ENCODE measurements at regions not wholly inside any gene's neighbourhood (a gene's known extent, or its start where the extent isn't known, plus 50 kb on each side); places are given as distances from the start of the nearest gene placed in this dataset.

DNA sequence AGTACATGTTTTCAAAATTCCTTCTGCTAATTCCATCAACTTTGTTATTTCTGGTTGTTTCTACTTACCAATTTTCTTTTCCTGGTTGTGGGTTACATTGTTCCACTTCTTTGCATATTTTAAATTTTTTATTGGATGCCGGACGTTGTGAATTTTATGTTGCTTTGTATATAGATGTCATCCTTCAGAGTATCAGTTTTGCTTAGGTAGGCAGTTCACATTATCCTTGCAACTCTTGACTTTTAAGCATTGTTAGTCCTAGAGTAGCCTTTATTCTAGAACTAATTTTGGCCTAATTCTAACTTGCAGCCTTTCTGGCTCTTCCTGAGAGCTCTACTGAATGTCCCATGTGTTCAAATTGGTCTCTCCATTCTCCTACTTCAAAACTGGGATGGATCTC lies 228.7 kb upstream of the MC4R start:
- TF ChIP-seq HDGF (IDR thresholded peaks at IDR 0.05) = no peak
- TF ChIP-seq, protein P1, sequence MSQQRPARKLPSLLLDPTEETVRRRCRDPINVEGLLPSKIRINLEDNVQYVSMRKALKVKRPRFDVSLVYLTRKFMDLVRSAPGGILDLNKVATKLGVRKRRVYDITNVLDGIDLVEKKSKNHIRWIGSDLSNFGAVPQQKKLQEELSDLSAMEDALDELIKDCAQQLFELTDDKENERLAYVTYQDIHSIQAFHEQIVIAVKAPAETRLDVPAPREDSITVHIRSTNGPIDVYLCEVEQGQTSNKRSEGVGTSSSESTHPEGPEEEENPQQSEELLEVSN (IDR thresholded peaks at IDR 0.05; ENCODE audit: borderline replicate concordance in 1 of 2, extremely low read depth in 1 of 2, insufficient read depth in 1 of 2, insufficient read length in 1 of 2, low read depth in 1 of 2, low read length in 1 of 2, poor library complexity in 1 of 2, severe bottlenecking in 1 of 2) = no peak
- no peak for TF ChIP-seq PRMT5 (CRISPR knock-in tag; IDR thresholded peaks at IDR 0.05)
- no peak for TF ChIP-seq HDAC1 (IDR thresholded peaks at IDR 0.05)
- TF ChIP-seq, protein P2, sequence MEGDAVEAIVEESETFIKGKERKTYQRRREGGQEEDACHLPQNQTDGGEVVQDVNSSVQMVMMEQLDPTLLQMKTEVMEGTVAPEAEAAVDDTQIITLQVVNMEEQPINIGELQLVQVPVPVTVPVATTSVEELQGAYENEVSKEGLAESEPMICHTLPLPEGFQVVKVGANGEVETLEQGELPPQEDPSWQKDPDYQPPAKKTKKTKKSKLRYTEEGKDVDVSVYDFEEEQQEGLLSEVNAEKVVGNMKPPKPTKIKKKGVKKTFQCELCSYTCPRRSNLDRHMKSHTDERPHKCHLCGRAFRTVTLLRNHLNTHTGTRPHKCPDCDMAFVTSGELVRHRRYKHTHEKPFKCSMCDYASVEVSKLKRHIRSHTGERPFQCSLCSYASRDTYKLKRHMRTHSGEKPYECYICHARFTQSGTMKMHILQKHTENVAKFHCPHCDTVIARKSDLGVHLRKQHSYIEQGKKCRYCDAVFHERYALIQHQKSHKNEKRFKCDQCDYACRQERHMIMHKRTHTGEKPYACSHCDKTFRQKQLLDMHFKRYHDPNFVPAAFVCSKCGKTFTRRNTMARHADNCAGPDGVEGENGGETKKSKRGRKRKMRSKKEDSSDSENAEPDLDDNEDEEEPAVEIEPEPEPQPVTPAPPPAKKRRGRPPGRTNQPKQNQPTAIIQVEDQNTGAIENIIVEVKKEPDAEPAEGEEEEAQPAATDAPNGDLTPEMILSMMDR (IDR thresholded peaks at IDR 0.05 in 2 of 3, conservative IDR thresholded peaks at IDR 0.05 in 1 of 3; ENCODE audit: insufficient read depth in 2 of 3, low read depth in 1 of 3, low read length in 3 of 3) = no peak
- no peak for TF ChIP-seq NCOA2 (IDR thresholded peaks at IDR 0.05; ENCODE audit: partially characterized antibody in 2 of 2)
- TF ChIP-seq, protein P3, sequence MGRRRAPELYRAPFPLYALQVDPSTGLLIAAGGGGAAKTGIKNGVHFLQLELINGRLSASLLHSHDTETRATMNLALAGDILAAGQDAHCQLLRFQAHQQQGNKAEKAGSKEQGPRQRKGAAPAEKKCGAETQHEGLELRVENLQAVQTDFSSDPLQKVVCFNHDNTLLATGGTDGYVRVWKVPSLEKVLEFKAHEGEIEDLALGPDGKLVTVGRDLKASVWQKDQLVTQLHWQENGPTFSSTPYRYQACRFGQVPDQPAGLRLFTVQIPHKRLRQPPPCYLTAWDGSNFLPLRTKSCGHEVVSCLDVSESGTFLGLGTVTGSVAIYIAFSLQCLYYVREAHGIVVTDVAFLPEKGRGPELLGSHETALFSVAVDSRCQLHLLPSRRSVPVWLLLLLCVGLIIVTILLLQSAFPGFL (CRISPR knock-in tag; IDR thresholded peaks at IDR 0.05) = no peak
- no peak for TF ChIP-seq ZNF79 (CRISPR knock-in tag; IDR thresholded peaks at IDR 0.05; ENCODE audit: low read depth)
- no peak for TF ChIP-seq ZNF551 (CRISPR knock-in tag; IDR thresholded peaks at IDR 0.05)
- TF ChIP-seq, protein P4, sequence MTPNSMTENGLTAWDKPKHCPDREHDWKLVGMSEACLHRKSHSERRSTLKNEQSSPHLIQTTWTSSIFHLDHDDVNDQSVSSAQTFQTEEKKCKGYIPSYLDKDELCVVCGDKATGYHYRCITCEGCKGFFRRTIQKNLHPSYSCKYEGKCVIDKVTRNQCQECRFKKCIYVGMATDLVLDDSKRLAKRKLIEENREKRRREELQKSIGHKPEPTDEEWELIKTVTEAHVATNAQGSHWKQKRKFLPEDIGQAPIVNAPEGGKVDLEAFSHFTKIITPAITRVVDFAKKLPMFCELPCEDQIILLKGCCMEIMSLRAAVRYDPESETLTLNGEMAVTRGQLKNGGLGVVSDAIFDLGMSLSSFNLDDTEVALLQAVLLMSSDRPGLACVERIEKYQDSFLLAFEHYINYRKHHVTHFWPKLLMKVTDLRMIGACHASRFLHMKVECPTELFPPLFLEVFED (CRISPR knock-in tag; conservative IDR thresholded peaks at IDR 0.05) = no peak
- TF ChIP-seq SIN3A (IDR thresholded peaks at IDR 0.05; ENCODE audit: borderline replicate concordance in 2 of 2, control insufficient read depth in 1 of 2, low read depth in 2 of 2, low read length in 2 of 2) = no peak
- TF ChIP-seq ZNF263 (CRISPR knock-in tag; IDR thresholded peaks at IDR 0.05; ENCODE audit: borderline replicate concordance) = no peak
